GM12878 (cell line): ENCODE measurements at regions not wholly inside any gene's neighbourhood (a gene's known extent, or its start where the extent isn't known, plus 50 kb on each side); places are given as distances from the start of the nearest gene placed in this dataset.

Source experiments
- ASH2L ChIP-seq: fragments of 300-600, 200-600 bp; sonication (generic); IDR thresholded peaks from 2 replicates; pipeline ENCODE4 v1.6.1; 2017; ENCODE audit warnings: low read depth, mild to moderate bottlenecking, borderline replicate concordance
- ATF7 ChIP-seq: fragments of 450-650 bp; IDR thresholded peaks from 2 replicates; pipeline ENCODE4 v1.6.1; 2016; ENCODE audit warnings: low read depth, mild to moderate bottlenecking
- CTCF ChIP-seq, 3 experiments: IDR thresholded peaks in 2 of 3; conservative IDR thresholded peaks in 1 of 3; 2 replicates each; pipeline ENCODE4 v1.5.1; 2011; ENCODE audit warnings: low read depth in 3 of 3, low read length in 3 of 3, mild to moderate bottlenecking in 3 of 3, control low read depth in 2 of 3, moderate library complexity in 2 of 3, inconsistent platforms in 1 of 3, mixed read lengths in 1 of 3; ENCODE audit not compliant: control insufficient read depth in 2 of 3, insufficient read depth in 1 of 3; ENCODE audit errors: extremely low read depth in 1 of 3
- ESRRA ChIP-seq: IDR thresholded peaks from 2 replicates; pipeline ENCODE4 v1.6.1; 2012; ENCODE audit warnings: mild to moderate bottlenecking, low read length, improper control_type of control experiment
- ETV6 ChIP-seq, 2 experiments: fragments of 450-650 bp in 1 of 2; IDR thresholded peaks in 1 of 2; conservative IDR thresholded peaks in 1 of 2; 2 replicates each; pipeline ENCODE4 v1.6.1; 2014; ENCODE audit warnings: antibody characterized with exemption in 1 of 2, borderline replicate concordance in 1 of 2, low read depth in 1 of 2, mild to moderate bottlenecking in 1 of 2, moderate library complexity in 1 of 2
- EZH2 ChIP-seq: IDR thresholded peaks from 2 replicates; pipeline ENCODE4 v1.6.1; 2012; ENCODE audit warnings: low read depth, mild to moderate bottlenecking, control low read depth, inconsistent platforms, low read length, borderline replicate concordance; ENCODE audit not compliant: control insufficient read depth
- GABPA ChIP-seq: IDR thresholded peaks from 2 replicates; pipeline ENCODE4 v1.6.1; 2014; ENCODE audit warnings: antibody characterized with exemption, low read depth, mild to moderate bottlenecking, inconsistent platforms
- MEF2B ChIP-seq: fragments of 450-650 bp; IDR thresholded peaks from 2 replicates; pipeline ENCODE4 v1.6.1; 2018; ENCODE audit warnings: mild to moderate bottlenecking, moderate library complexity; ENCODE audit not compliant: partially characterized antibody, poor library complexity, severe bottlenecking
- MXI1 ChIP-seq: fragments of 150-350 bp; IDR thresholded peaks from 2 replicates; pipeline ENCODE4 v1.6.1; 2011; ENCODE audit warnings: low read depth, mild to moderate bottlenecking, inconsistent platforms, low read length, improper control_type of control experiment
- POLR2AphosphoS2 ChIP-seq: IDR thresholded peaks from 2 replicates; pipeline ENCODE4 v1.6.1; 2011; ENCODE audit warnings: low read depth, mild to moderate bottlenecking, low read length, improper control_type of control experiment, moderate library complexity
- YY1 ChIP-seq: IDR thresholded peaks from 2 replicates; pipeline ENCODE4 v1.6.1; 2011; ENCODE audit warnings: low read depth, mild to moderate bottlenecking, low read length
- TF ChIP-seq, protein P1 (sequence below): IDR thresholded peaks from 2 replicates; pipeline ENCODE4 v1.6.1; 2011; ENCODE audit warnings: borderline replicate concordance, low read depth, mild to moderate bottlenecking, moderate library complexity, mixed read lengths, low read length; ENCODE audit not compliant: insufficient read depth; ENCODE audit errors: extremely low read length
- TF ChIP-seq, protein P2 (sequence below): fragments of 450-650 bp; conservative IDR thresholded peaks from 2 replicates; pipeline ENCODE4 v1.6.1; 2017; ENCODE audit warnings: mild to moderate bottlenecking, moderate library complexity

GRCh38 chr2:183541766-183542165 lies 417.5 kb downstream of the NUP35 start:
- TF ChIP-seq ATF7, result no peak
- no peak for TF ChIP-seq MXI1
- TF ChIP-seq, protein P1, sequence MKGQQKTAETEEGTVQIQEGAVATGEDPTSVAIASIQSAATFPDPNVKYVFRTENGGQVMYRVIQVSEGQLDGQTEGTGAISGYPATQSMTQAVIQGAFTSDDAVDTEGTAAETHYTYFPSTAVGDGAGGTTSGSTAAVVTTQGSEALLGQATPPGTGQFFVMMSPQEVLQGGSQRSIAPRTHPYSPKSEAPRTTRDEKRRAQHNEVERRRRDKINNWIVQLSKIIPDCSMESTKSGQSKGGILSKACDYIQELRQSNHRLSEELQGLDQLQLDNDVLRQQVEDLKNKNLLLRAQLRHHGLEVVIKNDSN, result no peak
- no peak for TF ChIP-seq CTCF (IDR thresholded peaks at IDR 0.05 in 2 of 3, conservative IDR thresholded peaks at IDR 0.05 in 1 of 3; ENCODE audit: control insufficient read depth in 2 of 3, extremely low read depth in 1 of 3, insufficient read depth in 1 of 3, low read depth in 3 of 3, low read length in 3 of 3)
- TF ChIP-seq POLR2AphosphoS2, result no peak
- TF ChIP-seq ASH2L, result no peak
- TF ChIP-seq YY1, result no peak
- TF ChIP-seq ESRRA, result no peak
- TF ChIP-seq, protein P2, sequence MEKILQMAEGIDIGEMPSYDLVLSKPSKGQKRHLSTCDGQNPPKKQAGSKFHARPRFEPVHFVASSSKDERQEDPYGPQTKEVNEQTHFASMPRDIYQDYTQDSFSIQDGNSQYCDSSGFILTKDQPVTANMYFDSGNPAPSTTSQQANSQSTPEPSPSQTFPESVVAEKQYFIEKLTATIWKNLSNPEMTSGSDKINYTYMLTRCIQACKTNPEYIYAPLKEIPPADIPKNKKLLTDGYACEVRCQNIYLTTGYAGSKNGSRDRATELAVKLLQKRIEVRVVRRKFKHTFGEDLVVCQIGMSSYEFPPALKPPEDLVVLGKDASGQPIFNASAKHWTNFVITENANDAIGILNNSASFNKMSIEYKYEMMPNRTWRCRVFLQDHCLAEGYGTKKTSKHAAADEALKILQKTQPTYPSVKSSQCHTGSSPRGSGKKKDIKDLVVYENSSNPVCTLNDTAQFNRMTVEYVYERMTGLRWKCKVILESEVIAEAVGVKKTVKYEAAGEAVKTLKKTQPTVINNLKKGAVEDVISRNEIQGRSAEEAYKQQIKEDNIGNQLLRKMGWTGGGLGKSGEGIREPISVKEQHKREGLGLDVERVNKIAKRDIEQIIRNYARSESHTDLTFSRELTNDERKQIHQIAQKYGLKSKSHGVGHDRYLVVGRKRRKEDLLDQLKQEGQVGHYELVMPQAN, result no peak
- TF ChIP-seq ETV6 (conservative IDR thresholded peaks at IDR 0.05 in 1 of 2, IDR thresholded peaks at IDR 0.05 in 1 of 2; ENCODE audit: borderline replicate concordance in 1 of 2, low read depth in 1 of 2), result no peak
- TF ChIP-seq EZH2, result no peak
- no peak for TF ChIP-seq GABPA
- no peak for TF ChIP-seq MEF2B
